GM12878 (cell line): ENCODE measurements at regions not wholly inside any gene's neighbourhood (a gene's known extent, or its start where the extent isn't known, plus 50 kb on each side); places are given as distances from the start of the nearest gene placed in this dataset.

Experiments used
- ATAC-seq: fragments of 200-7000 bp; cut with Tn5 transposase; 3 replicates; pipeline ENCODE4 v1.9.1; 2020; ENCODE audit warnings: mild to moderate bottlenecking, moderate library complexity
- BruUV-seq: library from RNA; stranded (reverse); fragments of 400-500 nt; replicated peaks from 2 replicates; lab custom pipeline; 2021; lab: Mats Ljungman, UMichigan
- CTCF ChIA-PET: fragments of 300-600 bp; sonication (Branson Sonifier 250); formaldehyde crosslinking; extraction: SDS; loops from one replicate; lab custom pipeline; 2021; ENCODE audit warnings: inconsistent platforms; lab: Yijun Ruan, JAX
- POLR2A ChIA-PET: fragments of 350-600 bp; formaldehyde crosslinking; extraction: SDS; loops from one replicate; lab custom pipeline; 2021; ENCODE audit warnings: inconsistent platforms; lab: Charles Lee
- RAD21 ChIA-PET: fragments of 300-600 bp; sonication (Branson Sonifier 250); formaldehyde crosslinking; loops from one replicate; lab custom pipeline; 2023; ENCODE audit warnings: antibody characterized with exemption; ENCODE audit not compliant: unreplicated experiment; lab: Charles Lee
- SMC1A ChIA-PET: fragments of 300-600 bp; sonication (Branson Sonifier 250); formaldehyde crosslinking; loops from one replicate; lab custom pipeline; 2023; ENCODE audit not compliant: unreplicated experiment, uncharacterized antibody; lab: Charles Lee
- DNase-seq: peaks from one replicate; pipeline ENCODE4 v3.0.0-alpha.2; 2011; ENCODE audit warnings: low read depth, low spot score
- FAIRE-seq: peaks from 3 replicates; lab custom pipeline; 2011; peaks lifted over from hg19 to GRCh38; lab: Jason Lieb, UNC
- H2AFZ ChIP-seq: 2 replicates; pipeline ENCODE4 v1.6.0; 2011; ENCODE audit warnings: low read depth, low read length, control low read depth; ENCODE audit not compliant: control insufficient read depth
- H3K27ac ChIP-seq: 2 replicates; pipeline ENCODE4 v1.5.1; 2011; ENCODE audit warnings: control low read depth; ENCODE audit not compliant: control insufficient read depth, insufficient read depth
- H3K27me3 ChIP-seq, 2 experiments: replicated peaks in 1 of 2; 2 replicates each; pipeline versions ENCODE4 v1.6.0 to v1.6.1; 2011; ENCODE audit warnings: low read length in 1 of 2; ENCODE audit not compliant: control insufficient read depth in 2 of 2, insufficient read depth in 2 of 2
- H3K36me3 ChIP-seq, 2 experiments: 2 replicates each; pipeline ENCODE4 v1.5.1; 2011; ENCODE audit warnings: low read length in 1 of 2; ENCODE audit not compliant: control insufficient read depth in 2 of 2, insufficient read depth in 2 of 2
- H3K4me1 ChIP-seq: 2 replicates; pipeline ENCODE4 v1.6.1; 2011; ENCODE audit warnings: mild to moderate bottlenecking, low read length, moderate library complexity, mixed read lengths; ENCODE audit not compliant: control insufficient read depth, insufficient read depth
- H3K4me2 ChIP-seq: 2 replicates; pipeline ENCODE4 v1.6.0; 2011; ENCODE audit warnings: control low read depth; ENCODE audit not compliant: control insufficient read depth, insufficient read depth
- H3K4me3 ChIP-seq: fragments of 200-600 bp; sonication (generic); 2 replicates; pipeline ENCODE4 v1.5.1; 2016
- H3K79me2 ChIP-seq: 2 replicates; pipeline ENCODE4 v1.6.0; 2011; ENCODE audit warnings: low read length; ENCODE audit not compliant: control insufficient read depth, insufficient read depth
- H3K9ac ChIP-seq: 2 replicates; pipeline ENCODE4 v1.8.0; 2011; ENCODE audit warnings: low read length, control low read depth, mixed read lengths; ENCODE audit not compliant: control insufficient read depth, insufficient read depth
- H3K9me3 ChIP-seq: replicated peaks from 3 replicates; pipeline ENCODE4 v1.5.1; 2011; ENCODE audit warnings: mild to moderate bottlenecking, low read length; ENCODE audit not compliant: control insufficient read depth, insufficient read depth
- H4K20me1 ChIP-seq: 2 replicates; pipeline ENCODE4 v1.6.0; 2011; ENCODE audit not compliant: control insufficient read depth, insufficient read depth
- CBFB ChIP-seq: IDR thresholded peaks from 2 replicates; pipeline ENCODE4 v1.6.1; 2016; ENCODE audit warnings: antibody characterized with exemption, low read depth
- E2F4 ChIP-seq: IDR thresholded peaks from 2 replicates; pipeline ENCODE4 v1.6.1; 2012; ENCODE audit warnings: low read depth, low read length, improper control_type of control experiment
- FOXK2 ChIP-seq: fragments of 450-650 bp; IDR thresholded peaks from 2 replicates; pipeline ENCODE4 v1.6.1; 2017; ENCODE audit warnings: mild to moderate bottlenecking, moderate library complexity
- HDGF ChIP-seq: fragments of 450-650 bp; IDR thresholded peaks from 2 replicates; pipeline ENCODE4 v1.6.1; 2016; ENCODE audit warnings: antibody characterized with exemption
- IKZF2 ChIP-seq, 2 experiments: fragments of 450-650 bp; IDR thresholded peaks; 2 replicates each; pipeline ENCODE4 v1.6.1; 2017; ENCODE audit warnings: mild to moderate bottlenecking in 2 of 2, moderate library complexity in 2 of 2
- NFYA ChIP-seq: IDR thresholded peaks from 2 replicates; pipeline ENCODE4 v1.6.1; 2011; ENCODE audit warnings: low read depth, mild to moderate bottlenecking, low read length, improper control_type of control experiment, borderline replicate concordance
- PBX3 ChIP-seq: IDR thresholded peaks from 2 replicates; pipeline ENCODE4 v1.6.1; 2011; ENCODE audit warnings: mild to moderate bottlenecking, low read depth, low read length, moderate library complexity; ENCODE audit not compliant: insufficient replicate concordance
- RUNX3 ChIP-seq: IDR thresholded peaks from 2 replicates; pipeline ENCODE4 v1.6.1; 2012; ENCODE audit warnings: low read length, inconsistent platforms
- WGBS: methylation state at CpG from one replicate; pipeline ENCODE4 v1.1.6; 2016; ENCODE audit warnings: low lambda C conversion rate; ENCODE audit not compliant: insufficient replicate concordance, insufficient coverage; ENCODE audit errors: missing lambda C conversion rate; 5-methylcytosine and 5-hydroxymethylcytosine counted together
- in situ Hi-C: fragments of 300-500 bp; cut with MboI; formaldehyde crosslinking; loops from 9 replicates; pipeline ENCODE4 v1.14.3; 2018; ENCODE audit warnings: mixed read lengths
- intact Hi-C: fragments of 100-400 bp; cut with micrococcal nuclease; formaldehyde crosslinking; loops from one replicate; pipeline ENCODE4 v1.14.2; 2022; ENCODE audit not compliant: unreplicated experiment
- TF ChIP-seq, protein P1 (sequence below): fragments of 450-650 bp; IDR thresholded peaks from 2 replicates; pipeline ENCODE4 v1.6.1; 2017; ENCODE audit warnings: low read depth, mild to moderate bottlenecking, moderate library complexity
- TF ChIP-seq, protein P2 (sequence below): IDR thresholded peaks from 2 replicates; pipeline ENCODE4 v1.6.1; 2011; ENCODE audit warnings: low read depth, mild to moderate bottlenecking, low read length, moderate library complexity, borderline replicate concordance; ENCODE audit errors: extremely low read depth
- TF ChIP-seq, protein P3 (sequence below): fragments of 450-650 bp; IDR thresholded peaks from 2 replicates; pipeline ENCODE4 v1.6.1; 2017; ENCODE audit warnings: borderline replicate concordance

DNA sequence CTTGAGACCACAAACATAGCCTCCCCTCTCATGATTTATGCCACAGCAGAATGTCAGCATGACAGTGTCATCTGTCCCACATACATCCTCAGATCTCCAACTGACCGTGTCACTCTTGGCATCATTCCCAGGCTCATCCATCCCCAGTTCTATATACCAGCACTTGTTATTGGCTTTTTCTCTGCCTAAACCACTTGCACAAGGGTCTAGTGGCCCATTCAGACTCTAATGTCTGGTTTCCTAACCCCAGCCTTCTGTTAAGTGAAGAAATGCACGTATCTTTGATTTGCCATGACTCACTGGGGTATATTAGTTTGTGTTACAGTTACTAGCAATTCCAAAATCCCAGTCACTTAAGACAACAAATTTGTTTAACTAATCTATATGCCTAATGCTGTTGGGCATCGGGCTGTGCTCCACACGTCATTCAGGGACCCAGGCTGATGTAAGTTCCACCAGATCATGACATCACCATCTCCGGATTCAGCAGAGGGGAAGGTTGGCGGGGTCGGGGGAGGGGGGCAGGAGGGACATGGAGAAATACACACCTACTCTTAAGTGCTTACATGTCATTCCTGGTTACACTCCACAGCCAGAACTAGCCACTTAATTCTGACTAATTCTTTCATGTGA is 517.4 kb downstream of the BUD13 start (continued):
- TF ChIP-seq, protein P1, sequence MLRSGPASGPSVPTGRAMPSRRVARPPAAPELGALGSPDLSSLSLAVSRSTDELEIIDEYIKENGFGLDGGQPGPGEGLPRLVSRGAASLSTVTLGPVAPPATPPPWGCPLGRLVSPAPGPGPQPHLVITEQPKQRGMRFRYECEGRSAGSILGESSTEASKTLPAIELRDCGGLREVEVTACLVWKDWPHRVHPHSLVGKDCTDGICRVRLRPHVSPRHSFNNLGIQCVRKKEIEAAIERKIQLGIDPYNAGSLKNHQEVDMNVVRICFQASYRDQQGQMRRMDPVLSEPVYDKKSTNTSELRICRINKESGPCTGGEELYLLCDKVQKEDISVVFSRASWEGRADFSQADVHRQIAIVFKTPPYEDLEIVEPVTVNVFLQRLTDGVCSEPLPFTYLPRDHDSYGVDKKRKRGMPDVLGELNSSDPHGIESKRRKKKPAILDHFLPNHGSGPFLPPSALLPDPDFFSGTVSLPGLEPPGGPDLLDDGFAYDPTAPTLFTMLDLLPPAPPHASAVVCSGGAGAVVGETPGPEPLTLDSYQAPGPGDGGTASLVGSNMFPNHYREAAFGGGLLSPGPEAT, result no peak
- no peak for TF ChIP-seq E2F4
- TF ChIP-seq HDGF, result no peak
- TF ChIP-seq, all 136 proteins: peak for 0

DNA sequence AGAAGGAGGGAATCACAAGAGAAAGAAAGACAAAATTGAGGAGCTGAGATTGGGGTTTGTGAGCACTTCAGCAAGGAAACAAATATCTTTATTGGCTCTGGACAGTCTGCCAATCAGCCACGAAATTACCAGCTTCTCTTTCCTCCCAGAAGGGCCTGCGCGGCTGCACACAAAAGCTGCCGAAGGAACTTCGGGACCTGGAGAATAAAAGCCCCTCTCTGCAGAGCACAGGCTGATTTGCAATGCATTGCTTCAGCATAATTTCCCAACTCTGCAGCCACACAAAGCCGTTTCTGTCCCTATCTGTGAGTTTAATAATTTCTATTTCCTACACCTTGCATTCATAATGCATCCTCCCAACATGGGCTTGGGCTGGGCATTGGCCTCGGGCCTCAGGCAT is 522.6 kb downstream of the BUD13 start:
- WGBS, result 52% methylated on average over 7 of the region's 7 CpGs
- Histone ChIP-seq H3K9ac (no peak overlapping the region), H3K4me3 (no peak overlapping the region), H3K9me3 (no peaks in the 10 kb centered on the region; the same call in 2 of the 3 replicates), H3K4me2 (no peak overlapping the region), H2AFZ (no peak overlapping the region), H3K27ac (no peak overlapping the region)
- SMC1A ChIA-PET, result interaction anchor here (1.1 kb wide), 1 partner anchor 19 kb away, joined by 4 read pairs; no protein-coding TSS in a partner anchor
- RAD21 ChIA-PET, result no interaction called here
- ATAC-seq (no peak), DNase-seq (no peak), FAIRE-seq (no peak)
- in situ Hi-C loops, result no loop called here
- POLR2A ChIA-PET, result no interaction called here
- no peak for TF ChIP-seq FOXK2
- TF ChIP-seq PBX3, result no peak
- TF ChIP-seq CBFB, result no peak
- TF ChIP-seq, protein P2, sequence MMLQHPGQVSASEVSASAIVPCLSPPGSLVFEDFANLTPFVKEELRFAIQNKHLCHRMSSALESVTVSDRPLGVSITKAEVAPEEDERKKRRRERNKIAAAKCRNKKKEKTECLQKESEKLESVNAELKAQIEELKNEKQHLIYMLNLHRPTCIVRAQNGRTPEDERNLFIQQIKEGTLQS, result no peak
- TF ChIP-seq RUNX3, result no peak
- no peak for TF ChIP-seq IKZF2 (IDR thresholded peaks at IDR 0.05)
- TF ChIP-seq NFYA, result no peak
- TF ChIP-seq, protein P3, sequence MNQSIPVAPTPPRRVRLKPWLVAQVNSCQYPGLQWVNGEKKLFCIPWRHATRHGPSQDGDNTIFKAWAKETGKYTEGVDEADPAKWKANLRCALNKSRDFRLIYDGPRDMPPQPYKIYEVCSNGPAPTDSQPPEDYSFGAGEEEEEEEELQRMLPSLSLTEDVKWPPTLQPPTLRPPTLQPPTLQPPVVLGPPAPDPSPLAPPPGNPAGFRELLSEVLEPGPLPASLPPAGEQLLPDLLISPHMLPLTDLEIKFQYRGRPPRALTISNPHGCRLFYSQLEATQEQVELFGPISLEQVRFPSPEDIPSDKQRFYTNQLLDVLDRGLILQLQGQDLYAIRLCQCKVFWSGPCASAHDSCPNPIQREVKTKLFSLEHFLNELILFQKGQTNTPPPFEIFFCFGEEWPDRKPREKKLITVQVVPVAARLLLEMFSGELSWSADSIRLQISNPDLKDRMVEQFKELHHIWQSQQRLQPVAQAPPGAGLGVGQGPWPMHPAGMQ, result no peak
- TF ChIP-seq, all 136 proteins: peak for 0
- peaks cover 2 to 9% of the 10 kb centered on the region in 2 experiments; a peak in 3 of 4 replicates for H3K27me3 ChIP-seq
- no peaks in the 10 kb centered on the region for H3K79me2 ChIP-seq
- CTCF ChIA-PET, result interaction anchor here (1.2 kb wide), 1 partner anchor 31 kb away, joined by 3 read pairs; no protein-coding TSS in a partner anchor
- H3K36me3 ChIP-seq, result no peaks in the 10 kb centered on the region
- H3K4me1 ChIP-seq, result no peaks in the 10 kb centered on the region
- BruUV-seq, result no TSS peak
- intact Hi-C loops, result no loop called here
- H4K20me1 ChIP-seq, result no peaks in the 10 kb centered on the region
